M059J (cell line): ENCODE measurements at regions not wholly inside any gene's neighbourhood (a gene's known extent, or its start where the extent isn't known, plus 50 kb on each side); places are given as distances from the start of the nearest gene placed in this dataset.

Experiments used
- DNase-seq: peaks from one replicate; pipeline ENCODE4 v3.0.0-alpha.2; 2012; ENCODE audit warnings: low read depth

DNA sequence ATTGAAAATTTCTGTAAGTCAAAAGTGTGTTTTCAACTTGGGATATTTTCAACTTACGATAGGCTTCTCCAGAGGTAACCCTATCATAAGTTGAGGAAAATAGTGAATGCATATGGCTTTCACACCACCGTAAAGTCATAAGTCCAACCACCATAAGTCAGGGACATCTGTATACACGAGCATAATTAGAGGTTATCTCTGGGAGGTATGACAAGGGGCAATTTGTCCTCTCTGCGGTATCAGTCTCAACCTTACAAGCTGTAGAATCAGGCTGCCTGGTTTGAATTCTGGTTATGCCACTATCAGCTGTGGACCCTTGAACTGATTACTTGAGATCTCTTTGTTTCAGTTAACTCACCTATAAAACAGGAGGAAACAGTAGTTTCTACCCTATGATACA is 202.9 kb upstream of the JARID2 start:
- no peak for DNase-seq

- DNase-seq: no peak
Measured at GRCh38 chr6:15044146-15044882, 201.6 kb upstream of the JARID2 start.

DNA sequence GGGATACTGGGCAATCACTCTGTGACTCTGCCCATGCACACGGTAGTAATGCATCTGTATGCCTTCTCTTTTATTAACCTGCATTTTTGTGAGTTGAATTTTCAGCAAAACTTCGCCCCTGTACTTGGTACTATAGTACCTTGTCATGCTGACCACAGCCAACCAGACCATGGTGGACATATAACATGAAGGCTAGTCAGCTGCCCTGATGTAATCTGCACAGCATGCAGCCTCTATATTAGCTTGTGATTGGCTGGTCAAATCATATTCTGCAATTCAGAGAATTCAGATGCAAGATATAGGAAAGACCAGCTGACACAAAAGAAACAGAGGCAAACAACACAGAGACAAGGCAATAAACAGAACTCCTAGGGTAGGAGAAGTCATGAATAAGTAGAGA is 200.9 kb upstream of the JARID2 start:
- no peak for DNase-seq

DNA sequence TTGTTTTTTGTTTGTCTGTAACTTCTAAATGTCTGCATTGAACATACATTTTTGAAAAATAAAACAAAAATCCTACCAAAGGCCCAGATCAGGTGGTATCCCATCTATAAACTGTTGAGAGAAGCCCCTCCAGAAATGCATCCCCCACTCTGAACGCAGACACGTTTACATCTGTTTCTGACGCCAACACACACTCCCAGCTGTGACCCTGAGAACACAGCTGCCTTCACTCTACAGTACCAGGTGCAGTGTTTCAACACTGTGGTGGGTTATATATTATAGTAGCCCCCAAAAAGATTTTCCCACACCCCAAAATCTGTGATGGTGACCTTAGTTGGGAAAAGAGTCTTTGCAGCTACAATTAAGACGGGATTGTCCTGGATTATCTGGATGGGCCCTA is 199.1 kb upstream of the JARID2 start:
- no peak for DNase-seq

GRCh38 chr6:15048367-15048766 is 197.5 kb upstream of the JARID2 start:
- DNase-seq: no peak

GRCh38 chr6:15058200-15059061 is 187.4 kb upstream of the JARID2 start:
- DNase-seq: no peak

- DNase-seq: peak; percentile 25
Measured at GRCh38 chr6:15061180-15061641, 184.7 kb upstream of the JARID2 start.

GRCh38 chr6:15061908-15062515 is 183.9 kb upstream of the JARID2 start:
- no peak for DNase-seq

GRCh38 chr6:15062516-15063252 is 183.2 kb upstream of the JARID2 start:
- DNase-seq: peak; percentile 100

- peak; percentile 78 for DNase-seq
Measured at GRCh38 chr6:15063253-15063853, 182.5 kb upstream of the JARID2 start.

GRCh38 chr6:15065261-15065989 is 180.4 kb upstream of the JARID2 start:
- peak; percentile 88 for DNase-seq

- DNase-seq: no peak
Measured at GRCh38 chr6:15066089-15066758, 179.6 kb upstream of the JARID2 start.

DNA sequence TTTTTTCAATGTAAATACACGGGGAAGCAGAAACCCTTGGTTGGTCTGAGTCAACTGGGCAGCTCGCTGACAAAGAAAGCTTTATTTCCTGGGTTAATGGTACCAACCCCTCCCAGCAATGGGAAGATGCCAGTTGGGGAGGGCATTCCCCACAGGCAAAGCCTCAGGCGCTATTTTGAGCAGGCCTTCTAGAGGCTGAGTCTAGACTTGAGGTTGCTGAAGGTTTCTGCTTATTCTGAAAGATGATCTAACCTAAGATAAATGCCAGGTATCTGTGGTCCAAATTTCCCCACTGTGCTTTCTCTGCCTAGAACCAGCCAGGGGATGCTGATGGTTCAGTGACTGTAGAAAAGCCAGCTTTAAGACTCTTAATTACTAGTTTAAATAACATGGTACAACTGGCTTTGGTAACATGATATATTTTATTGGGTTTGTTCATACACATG is 172.5 kb upstream of the JARID2 start:
- peak; percentile 95 for DNase-seq

- no peak for DNase-seq
Measured at GRCh38 chr6:15073883-15074465, 171.9 kb upstream of the JARID2 start.

- no peak for DNase-seq
Measured at GRCh38 chr6:15074806-15075205, 171.1 kb upstream of the JARID2 start.

- no peak for DNase-seq
Measured at GRCh38 chr6:15076565-15076964, 169.3 kb upstream of the JARID2 start.

GRCh38 chr6:15077006-15077405 is 168.9 kb upstream of the JARID2 start:
- DNase-seq: peak; percentile 20

DNA sequence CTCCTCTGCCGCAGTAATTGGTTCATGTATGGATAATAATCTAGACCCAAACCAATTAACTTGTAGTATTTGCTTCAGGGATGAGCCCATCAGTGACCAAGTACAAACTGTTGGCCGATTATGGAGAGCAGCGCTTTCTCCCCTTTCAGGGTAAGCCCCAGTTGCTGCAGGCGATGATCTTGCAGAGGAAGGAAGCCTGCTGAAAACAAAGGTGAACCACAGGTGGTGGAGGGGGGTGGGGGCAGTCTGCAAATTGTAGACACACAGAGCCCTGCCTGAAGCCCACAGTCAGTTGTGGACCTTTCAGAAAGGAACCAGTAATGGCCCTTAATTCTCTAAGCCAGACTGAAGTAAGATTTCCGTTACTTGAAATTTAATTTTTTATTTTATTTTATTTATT is 167.9 kb upstream of the JARID2 start:
- DNase-seq: no peak

- DNase-seq: no peak
Measured at GRCh38 chr6:15079288-15079817, 166.5 kb upstream of the JARID2 start.
